ENCODE measurements at regions not wholly inside any gene's neighbourhood (a gene's known extent, or its start where the extent isn't known, plus 50 kb on each side); places are given as distances from the start of the nearest gene placed in this dataset.

DNA sequence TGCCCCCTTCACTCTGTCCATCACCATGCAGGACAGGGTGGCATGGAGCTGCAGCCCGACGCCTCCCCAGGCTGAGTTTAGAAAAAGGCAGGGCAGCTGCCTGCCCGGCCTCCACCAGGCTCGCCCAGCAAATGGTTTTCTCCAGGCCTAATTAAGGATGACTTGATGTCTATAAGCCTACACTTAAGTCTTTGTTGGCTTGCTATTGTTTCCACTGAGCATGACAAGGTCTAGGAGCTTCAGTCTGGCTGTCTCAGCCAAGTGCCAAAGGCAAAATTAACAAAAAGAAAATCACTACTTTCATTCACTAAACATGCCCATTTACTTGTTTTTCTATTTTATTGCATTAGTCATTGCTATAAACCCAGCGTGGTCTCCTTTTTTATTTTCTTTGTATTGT, 372.2 kb downstream of the INSIG2 start:
- TF ChIP-seq, protein P1, sequence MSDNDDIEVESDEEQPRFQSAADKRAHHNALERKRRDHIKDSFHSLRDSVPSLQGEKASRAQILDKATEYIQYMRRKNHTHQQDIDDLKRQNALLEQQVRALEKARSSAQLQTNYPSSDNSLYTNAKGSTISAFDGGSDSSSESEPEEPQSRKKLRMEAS (IDR thresholded peaks at IDR 0.05; ENCODE audit: low read depth), result no peak
- no peak for TF ChIP-seq GATA2 (CRISPR knock-in tag; IDR thresholded peaks at IDR 0.05)
- TF ChIP-seq, protein P2, sequence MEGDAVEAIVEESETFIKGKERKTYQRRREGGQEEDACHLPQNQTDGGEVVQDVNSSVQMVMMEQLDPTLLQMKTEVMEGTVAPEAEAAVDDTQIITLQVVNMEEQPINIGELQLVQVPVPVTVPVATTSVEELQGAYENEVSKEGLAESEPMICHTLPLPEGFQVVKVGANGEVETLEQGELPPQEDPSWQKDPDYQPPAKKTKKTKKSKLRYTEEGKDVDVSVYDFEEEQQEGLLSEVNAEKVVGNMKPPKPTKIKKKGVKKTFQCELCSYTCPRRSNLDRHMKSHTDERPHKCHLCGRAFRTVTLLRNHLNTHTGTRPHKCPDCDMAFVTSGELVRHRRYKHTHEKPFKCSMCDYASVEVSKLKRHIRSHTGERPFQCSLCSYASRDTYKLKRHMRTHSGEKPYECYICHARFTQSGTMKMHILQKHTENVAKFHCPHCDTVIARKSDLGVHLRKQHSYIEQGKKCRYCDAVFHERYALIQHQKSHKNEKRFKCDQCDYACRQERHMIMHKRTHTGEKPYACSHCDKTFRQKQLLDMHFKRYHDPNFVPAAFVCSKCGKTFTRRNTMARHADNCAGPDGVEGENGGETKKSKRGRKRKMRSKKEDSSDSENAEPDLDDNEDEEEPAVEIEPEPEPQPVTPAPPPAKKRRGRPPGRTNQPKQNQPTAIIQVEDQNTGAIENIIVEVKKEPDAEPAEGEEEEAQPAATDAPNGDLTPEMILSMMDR (IDR thresholded peaks at IDR 0.05), result no peak
- TF ChIP-seq POLR2AphosphoS5 (IDR thresholded peaks at IDR 0.05; ENCODE audit: low read depth, low read length), result no peak
- no peak for TF ChIP-seq GABPA (IDR thresholded peaks at IDR 0.05; ENCODE audit: low read depth)
- no peak for TF ChIP-seq MEF2A (IDR thresholded peaks at IDR 0.05; ENCODE audit: borderline replicate concordance, low read depth)
- no peak for TF ChIP-seq NFIC (IDR thresholded peaks at IDR 0.05; ENCODE audit: borderline replicate concordance)
- no peak for TF ChIP-seq JUND (IDR thresholded peaks at IDR 0.05)
- no peak for TF ChIP-seq EP300 (IDR thresholded peaks at IDR 0.05; ENCODE audit: borderline replicate concordance in 1 of 2, low read depth in 1 of 2, low read length in 1 of 2)
- TF ChIP-seq ELF1 (IDR thresholded peaks at IDR 0.05), result no peak
- TF ChIP-seq CHD2 (IDR thresholded peaks at IDR 0.05; ENCODE audit: low read length, partially characterized antibody), result no peak
- no peak for TF ChIP-seq TAF1 (IDR thresholded peaks at IDR 0.05; ENCODE audit: borderline replicate concordance, low read depth, low read length)
- no peak for TF ChIP-seq MXI1 (IDR thresholded peaks at IDR 0.05; ENCODE audit: low read depth, low read length)
- no peak for TF ChIP-seq RXRA (IDR thresholded peaks at IDR 0.05; ENCODE audit: borderline replicate concordance, low read depth)
